ENCODE measurements at regions not wholly inside any gene's neighbourhood (a gene's known extent, or its start where the extent isn't known, plus 50 kb on each side); places are given as distances from the start of the nearest gene placed in this dataset.

DNA sequence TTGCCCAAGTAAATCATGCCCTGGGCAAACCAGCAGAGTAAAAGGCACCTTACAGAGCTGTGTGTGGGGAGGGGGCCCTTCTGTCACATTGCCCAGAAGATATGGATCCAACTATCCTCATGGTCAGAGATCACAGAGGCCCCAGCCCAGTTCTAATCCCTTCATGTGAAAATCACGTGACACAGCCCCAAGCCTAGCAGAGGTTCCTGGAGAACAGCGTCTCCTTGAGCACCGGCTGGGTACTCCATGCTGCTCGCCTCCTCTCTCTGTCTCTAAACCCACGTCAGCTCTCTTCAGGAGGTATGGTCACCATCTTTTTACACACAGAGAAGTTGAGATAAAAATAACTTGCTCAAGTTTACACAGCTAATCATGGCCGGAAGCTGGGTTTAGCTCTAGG, 230.2 kb downstream of the ANKRD60 start:
- intact Hi-C loops (cut with micrococcal nuclease) = no loop called here
- peaks cover 27% of the 10 kb centered on the region for H3K4me1 ChIP-seq
- TF ChIP-seq, protein P1, sequence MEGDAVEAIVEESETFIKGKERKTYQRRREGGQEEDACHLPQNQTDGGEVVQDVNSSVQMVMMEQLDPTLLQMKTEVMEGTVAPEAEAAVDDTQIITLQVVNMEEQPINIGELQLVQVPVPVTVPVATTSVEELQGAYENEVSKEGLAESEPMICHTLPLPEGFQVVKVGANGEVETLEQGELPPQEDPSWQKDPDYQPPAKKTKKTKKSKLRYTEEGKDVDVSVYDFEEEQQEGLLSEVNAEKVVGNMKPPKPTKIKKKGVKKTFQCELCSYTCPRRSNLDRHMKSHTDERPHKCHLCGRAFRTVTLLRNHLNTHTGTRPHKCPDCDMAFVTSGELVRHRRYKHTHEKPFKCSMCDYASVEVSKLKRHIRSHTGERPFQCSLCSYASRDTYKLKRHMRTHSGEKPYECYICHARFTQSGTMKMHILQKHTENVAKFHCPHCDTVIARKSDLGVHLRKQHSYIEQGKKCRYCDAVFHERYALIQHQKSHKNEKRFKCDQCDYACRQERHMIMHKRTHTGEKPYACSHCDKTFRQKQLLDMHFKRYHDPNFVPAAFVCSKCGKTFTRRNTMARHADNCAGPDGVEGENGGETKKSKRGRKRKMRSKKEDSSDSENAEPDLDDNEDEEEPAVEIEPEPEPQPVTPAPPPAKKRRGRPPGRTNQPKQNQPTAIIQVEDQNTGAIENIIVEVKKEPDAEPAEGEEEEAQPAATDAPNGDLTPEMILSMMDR (IDR thresholded peaks at IDR 0.05; ENCODE audit: borderline replicate concordance) = no peak
- H3K4me3 ChIP-seq = no peak overlapping the region
- DNase-seq = no peak
- H3K9me3 ChIP-seq (replicated peaks) = no peaks in the 10 kb centered on the region
- H3K27ac ChIP-seq (replicated peaks) = no peak overlapping the region
- no peaks in the 10 kb centered on the region for H3K36me3 ChIP-seq
- H3K27me3 ChIP-seq (ENCODE audit: low read depth) = peaks cover 16% of the 10 kb centered on the region

DNA sequence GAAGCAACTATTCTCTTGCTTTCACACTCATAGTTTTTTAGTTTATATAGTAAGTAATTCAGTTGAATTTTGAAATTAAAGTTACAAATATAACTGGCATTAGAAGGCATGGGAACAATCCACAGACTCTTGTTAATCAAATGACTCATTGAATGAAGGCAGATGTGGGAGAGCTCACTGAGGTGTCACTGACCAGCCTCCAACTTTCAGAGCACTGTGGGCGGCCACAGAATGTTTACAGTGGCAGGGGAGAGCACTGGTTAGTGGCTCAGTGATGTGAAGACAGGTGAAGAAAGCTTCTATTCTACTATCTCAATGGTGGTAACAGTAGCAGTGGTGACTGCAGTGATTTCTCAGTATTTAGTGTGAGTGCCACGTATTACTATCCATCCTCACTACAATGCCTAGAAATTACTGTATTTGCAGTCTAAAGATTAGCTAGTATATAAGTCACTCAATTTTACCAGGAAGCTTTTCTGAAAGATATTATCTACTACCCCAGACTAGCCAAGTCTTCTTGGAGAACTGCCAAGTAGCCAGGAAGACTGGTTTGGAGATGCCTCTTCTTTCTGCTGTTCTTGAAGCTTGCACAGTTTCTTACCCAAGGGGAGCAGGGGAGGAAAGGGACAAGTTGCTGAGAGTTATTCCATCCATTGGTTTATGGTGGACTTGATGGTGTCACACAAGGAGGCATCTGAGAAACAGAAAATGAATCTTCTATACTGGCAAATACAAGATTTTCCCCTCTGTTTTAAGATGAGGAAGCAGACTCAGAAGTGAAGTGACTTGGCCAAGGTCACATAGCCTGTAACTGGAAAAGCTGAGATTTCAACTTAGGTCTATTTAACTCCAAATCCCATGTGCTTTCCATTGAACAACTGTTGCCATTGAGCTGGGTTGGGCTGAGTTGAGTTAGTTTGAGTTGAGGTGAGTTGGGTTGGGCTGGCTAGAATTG, 231.2 kb downstream of the ANKRD60 start:
- no peaks in the 10 kb centered on the region for H3K9me3 ChIP-seq (replicated peaks)
- H3K27ac ChIP-seq (replicated peaks) = no peak overlapping the region
- no peak for DNase-seq
- no peaks in the 10 kb centered on the region for H3K36me3 ChIP-seq
- TF ChIP-seq, protein P1 (IDR thresholded peaks at IDR 0.05; ENCODE audit: borderline replicate concordance) = no peak
- H3K4me1 ChIP-seq = peaks cover 27% of the 10 kb centered on the region
- no peak overlapping the region for H3K4me3 ChIP-seq
- peaks cover 16% of the 10 kb centered on the region for H3K27me3 ChIP-seq (ENCODE audit: low read depth)
- intact Hi-C loops (cut with micrococcal nuclease) = no loop called here

DNA sequence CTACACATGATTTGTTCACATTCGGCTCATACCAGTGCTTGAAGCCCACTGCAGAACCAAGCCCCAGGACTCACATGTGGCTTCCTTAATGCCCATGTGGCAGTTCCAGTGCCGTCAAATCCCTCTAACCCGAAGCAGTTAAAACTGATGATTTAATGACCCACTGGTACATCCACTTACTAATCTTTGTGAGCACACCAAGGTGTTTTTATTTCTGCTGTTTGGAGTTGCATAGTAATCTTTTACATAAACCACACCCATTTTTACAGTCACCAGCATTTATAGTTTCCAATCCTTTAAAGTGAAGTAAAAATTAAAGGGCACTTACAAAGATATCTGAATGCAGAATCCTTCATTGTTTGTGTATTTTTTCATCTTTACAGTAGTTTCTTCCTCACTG, 232.0 kb downstream of the ANKRD60 start:
- no peak overlapping the region for H3K4me3 ChIP-seq
- no peaks in the 10 kb centered on the region for H3K9me3 ChIP-seq (replicated peaks)
- peaks cover 24% of the 10 kb centered on the region for H3K4me1 ChIP-seq
- peaks cover 16% of the 10 kb centered on the region for H3K27me3 ChIP-seq (ENCODE audit: low read depth)
- H3K36me3 ChIP-seq = no peaks in the 10 kb centered on the region
- intact Hi-C loops (cut with micrococcal nuclease) = no loop called here
- no peak for DNase-seq
- no peak overlapping the region for H3K27ac ChIP-seq (replicated peaks)
- TF ChIP-seq, protein P1 (IDR thresholded peaks at IDR 0.05; ENCODE audit: borderline replicate concordance) = no peak

DNA sequence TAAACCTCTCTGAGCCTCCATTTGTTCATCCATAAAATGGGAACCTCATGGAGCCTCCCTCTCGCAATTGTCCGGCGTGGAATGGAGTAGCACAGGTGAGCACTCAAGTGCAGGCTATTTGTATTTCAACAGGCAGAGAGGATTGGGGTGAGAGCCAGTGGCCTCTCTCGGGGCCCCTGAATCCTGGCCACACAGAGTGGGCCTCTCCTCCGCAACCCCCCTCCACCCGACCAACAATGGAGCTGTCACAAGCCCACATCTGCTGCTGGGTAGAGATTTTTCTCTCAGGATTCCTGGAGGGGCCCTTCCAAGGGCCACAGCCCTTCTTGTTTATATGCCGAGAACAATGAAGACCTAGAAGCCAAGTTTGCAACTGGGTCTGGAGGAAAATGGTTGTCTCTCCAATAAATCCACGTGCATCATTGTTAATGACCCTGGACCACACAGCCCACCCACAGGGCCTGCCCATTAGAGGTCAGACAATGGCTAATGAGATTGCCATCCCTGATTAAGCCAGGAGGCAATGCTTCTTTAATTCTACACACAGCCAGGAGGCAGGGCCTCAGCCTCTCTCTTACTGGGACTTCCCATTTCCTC, 233.0 kb downstream of the ANKRD60 start:
- no peak for DNase-seq
- no peak overlapping the region for H3K27ac ChIP-seq (replicated peaks)
- H3K27me3 ChIP-seq (ENCODE audit: low read depth) = peaks cover 9% of the 10 kb centered on the region
- intact Hi-C loops (cut with micrococcal nuclease) = no loop called here
- peaks cover 25% of the 10 kb centered on the region for H3K4me1 ChIP-seq
- H3K36me3 ChIP-seq = no peaks in the 10 kb centered on the region
- TF ChIP-seq, protein P1 (IDR thresholded peaks at IDR 0.05; ENCODE audit: borderline replicate concordance) = no peak
- no peaks in the 10 kb centered on the region for H3K9me3 ChIP-seq (replicated peaks)
- H3K4me3 ChIP-seq = no peak overlapping the region

DNA sequence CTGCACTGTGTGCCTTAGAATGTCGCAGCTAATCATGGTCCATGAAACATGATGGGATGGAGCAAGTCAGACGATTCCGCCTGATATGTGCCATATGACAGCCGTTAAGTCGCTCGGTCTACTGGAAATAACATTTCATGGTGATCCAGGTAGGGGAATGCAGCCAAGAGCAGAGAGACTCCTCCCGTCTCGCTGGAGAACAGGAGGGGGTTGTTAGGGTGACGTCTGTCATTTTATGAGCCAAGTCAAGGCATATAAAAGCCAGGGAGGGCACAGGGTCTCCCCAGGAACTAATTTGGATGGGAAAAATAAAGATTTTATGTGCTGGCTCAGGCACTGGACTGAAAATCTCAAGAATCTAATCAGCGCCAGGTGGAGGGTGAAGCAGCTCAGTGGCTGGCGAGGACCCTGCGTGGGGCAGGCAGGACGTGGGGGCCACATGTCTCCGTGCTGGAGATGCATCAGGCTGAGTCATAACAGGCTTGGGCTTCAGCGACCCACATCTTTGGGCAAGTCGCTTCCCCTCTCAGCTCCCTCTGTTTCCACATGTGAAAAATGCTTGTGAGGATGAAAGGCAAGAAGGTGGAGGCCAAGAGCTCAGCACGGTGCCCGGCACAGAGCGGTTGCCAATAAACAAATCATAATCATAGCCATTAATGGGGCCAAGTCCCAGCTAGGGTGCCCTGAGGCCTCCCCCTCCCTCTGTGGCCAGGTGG, 234.6 kb downstream of the ANKRD60 start:
- Histone ChIP-seq H3K4me3 (no peak overlapping the region), H3K27ac (replicated peaks) (no peak overlapping the region), H3K9me3 (replicated peaks) (no peaks in the 10 kb centered on the region), H3K27me3 (ENCODE audit: low read depth) (peaks cover 4% of the 10 kb centered on the region), H3K4me1 (peaks cover 21% of the 10 kb centered on the region), H3K36me3 (no peaks in the 10 kb centered on the region)
- intact Hi-C loops (cut with micrococcal nuclease) = no loop called here
- TF ChIP-seq, protein P1 (IDR thresholded peaks at IDR 0.05; ENCODE audit: borderline replicate concordance) = no peak
- DNase-seq = no peak

Measured in left ventricle myocardium inferior (tissue), 1 donor.